GM20431 (cell line): ENCODE measurements at regions not wholly inside any gene's neighbourhood (a gene's known extent, or its start where the extent isn't known, plus 50 kb on each side); places are given as distances from the start of the nearest gene placed in this dataset.

ENCODE experiments used
- in situ Hi-C: fragments of 300-500 bp; cut with MseI, MboI; formaldehyde crosslinking; loops from one replicate; pipeline ENCODE4 v1.15.0; 2020; ENCODE audit warnings: low sequenced_read_pairs; ENCODE audit not compliant: unreplicated experiment

DNA sequence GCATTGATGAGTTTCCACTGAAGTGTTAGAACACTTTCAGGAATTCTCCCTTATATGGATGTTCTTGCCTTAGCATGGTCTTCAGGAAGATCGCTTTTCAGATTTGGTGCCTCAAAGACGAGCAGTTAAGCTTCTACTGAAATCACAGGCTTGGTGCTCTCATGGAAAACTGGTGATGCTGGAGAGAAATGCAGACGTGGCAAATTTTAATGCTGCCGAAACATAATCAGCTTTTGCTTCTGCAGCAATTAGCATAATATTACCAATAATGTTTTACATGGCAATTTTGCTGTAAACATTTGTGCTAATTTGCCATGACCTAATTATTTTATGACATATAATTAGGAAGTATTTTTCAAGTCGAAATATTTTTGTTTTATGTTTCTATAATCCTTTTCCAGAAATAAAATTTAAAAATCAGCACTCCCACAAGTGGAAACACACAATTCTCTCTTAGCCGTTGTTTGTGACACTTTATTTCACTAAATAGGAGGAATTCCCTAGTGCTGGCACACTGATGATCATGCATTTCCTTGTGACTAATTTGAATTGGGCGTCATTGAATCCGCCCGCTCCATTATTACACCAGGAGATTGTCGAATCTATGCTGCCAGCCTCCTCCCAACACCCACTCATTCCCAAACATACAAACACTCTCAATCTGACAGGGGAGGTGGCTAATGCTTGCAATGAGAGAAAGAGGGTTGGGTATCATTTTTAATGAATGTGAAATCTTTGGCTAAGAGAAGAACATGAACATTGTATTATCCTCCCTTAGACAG, 506.8 kb upstream of the PPP2R3A start:
- in situ Hi-C loops: no loop called here

DNA sequence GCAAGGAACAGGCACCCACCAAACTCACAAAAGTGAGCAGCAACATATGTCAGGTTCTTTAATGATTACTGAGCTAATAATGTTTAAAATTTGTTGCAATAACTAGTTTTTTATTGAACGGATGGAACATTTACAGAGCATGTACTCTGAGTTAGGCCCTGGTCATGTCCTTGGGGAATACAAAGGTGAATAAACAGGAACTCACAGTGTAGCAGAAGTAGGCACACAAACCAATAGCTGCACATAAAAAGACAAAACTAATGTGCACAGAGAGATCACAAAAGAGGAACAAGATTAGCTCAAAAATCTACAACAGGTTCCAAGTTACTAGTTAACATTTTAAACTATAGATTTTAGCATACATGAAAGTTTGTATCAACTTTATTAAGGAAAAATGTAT, 505.3 kb upstream of the PPP2R3A start:
- in situ Hi-C loops: no loop called here

DNA sequence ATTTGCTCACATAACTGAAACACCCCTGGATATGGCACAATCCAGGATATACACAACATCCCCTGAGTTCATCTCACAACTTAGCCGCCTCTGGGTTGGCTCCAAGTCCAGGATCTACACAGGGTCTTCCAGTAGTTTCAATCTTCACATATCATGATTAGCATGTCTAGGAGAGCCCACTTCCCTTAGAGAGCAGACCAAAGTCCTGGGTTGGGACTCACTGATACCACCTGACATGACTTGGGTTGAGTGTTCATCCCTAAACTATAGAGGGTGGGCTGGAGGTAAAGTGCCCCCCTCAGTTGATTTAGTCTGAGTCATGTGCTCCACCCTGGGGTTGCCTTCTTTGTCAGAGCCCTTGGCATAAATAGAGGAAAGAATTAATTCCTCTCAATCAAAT, 493.6 kb upstream of the PPP2R3A start:
- in situ Hi-C loops: no loop called here

DNA sequence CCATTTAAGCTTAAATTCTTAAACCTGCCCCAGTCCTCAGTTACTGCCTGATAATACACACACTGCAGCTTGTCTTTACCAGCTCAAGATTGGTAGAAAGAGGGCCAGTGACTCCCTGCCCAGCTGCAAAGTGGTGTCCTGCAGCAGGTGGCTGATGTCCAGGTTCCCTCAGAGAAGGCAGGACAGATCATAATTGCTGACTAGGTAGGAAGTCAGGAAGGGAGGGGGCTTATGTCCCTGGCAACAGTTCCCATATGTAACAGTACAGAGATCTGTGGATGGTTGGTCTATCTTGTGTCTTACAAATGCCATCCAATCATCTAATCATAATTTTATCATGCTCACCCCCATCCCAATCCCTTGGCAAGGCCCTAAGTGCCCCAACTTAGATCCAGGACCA, 492.1 kb upstream of the PPP2R3A start:
- in situ Hi-C loops: no loop called here

DNA sequence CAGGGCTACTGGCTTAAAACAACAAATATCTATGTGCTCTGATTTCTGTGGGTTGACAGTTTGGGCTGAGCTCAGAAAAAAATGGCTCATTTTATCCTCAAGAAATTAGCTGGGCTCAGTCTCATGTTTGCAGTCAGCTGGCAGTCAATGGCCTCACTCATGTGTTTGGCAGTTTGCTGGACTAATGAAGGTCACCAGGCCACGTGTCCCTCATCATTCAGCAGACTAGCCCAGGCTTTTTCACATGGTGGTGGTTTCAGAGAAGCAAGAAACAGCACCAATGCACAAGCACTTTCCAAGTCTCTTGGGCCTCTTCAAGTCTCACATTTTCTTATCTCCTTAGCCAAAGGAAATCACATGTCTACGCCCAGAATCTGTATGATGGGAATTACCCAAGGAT, 478.3 kb upstream of the PPP2R3A start:
- in situ Hi-C loops: no loop called here

DNA sequence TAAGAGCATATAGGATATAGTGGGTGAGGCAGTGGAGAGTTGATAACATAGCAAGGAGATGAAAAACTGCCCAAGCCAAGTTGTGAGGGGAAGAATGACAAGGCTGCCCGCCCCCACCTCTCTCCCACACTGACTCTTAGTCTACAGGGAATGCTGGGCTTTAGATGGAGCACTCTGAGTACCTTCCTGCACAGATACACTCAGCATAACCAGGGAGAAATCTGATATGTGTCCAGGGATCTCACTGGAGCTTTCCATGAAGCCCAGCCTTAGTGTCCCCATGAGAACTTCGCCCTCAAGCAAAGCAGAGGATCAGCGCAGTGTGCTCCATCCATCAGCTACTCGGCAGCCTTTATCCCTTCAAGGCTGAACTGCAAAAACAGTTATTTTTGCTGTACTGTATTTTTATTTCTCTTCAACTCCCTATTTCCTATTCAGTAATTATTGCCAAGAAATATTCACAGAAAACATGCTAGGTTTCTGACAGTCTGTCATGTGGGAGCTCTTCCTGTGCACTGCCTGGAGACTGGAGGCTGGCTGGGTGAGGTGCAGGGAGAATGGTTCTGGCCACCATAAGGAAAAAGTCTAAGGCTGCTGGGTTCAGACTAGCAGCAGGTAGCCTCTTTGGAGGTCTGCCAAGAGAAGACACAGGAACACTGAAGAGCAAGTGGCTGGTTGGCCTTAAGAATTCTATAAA, 475.2 kb upstream of the PPP2R3A start:
- in situ Hi-C loops: no loop called here

DNA sequence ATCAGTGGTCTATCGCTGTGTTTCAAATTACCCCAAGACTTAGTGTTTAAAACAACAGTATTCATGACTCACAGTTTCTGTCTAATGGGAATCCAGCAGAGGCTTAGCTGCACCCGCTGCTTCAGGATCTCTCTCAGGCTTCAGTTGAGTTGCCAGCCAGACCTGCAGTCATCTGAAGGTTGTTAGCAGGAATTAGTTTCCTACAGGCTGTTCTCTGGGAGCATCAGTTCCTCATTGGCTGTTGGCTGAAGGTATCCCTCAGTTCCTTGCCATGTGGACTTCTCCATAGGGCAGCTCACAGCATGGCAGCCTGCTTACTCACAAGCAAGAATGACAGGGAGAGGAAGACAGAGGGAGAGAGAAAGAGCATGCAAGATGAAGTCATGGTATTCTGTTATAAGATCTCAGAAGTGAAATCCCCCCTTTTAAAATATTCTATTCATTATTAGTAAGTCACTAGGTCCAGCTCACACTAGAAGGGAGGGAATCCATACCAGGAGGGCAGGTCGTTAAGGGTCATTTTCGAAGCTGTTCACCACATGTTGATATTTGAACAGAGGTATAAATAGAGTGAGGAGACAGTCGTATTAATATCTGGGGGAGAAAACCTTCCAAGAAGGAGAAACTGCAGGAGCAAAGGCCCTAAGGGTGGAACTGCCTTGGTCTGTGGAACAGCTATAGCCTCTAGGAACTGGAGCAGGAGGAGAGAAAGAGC, 473.9 kb upstream of the PPP2R3A start:
- in situ Hi-C loops: no loop called here

DNA sequence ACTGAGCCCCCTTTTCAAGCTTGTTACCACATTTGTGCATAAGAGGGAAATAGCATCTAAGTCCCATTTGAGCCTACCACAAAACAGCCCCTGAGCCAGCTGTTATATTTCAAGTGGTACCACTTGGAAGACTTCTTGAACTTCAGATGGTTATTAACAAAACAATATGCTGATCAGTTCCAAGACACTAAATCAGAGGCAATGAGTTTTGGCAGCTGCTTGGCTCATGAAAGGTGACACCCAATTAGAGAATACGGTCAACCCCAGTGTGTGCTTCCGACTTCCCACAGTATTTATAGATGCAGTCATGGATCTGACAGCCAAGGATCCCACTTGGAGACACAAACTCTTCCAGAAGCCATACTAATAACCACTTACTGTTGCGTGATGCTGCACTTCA, 469.6 kb upstream of the PPP2R3A start:
- in situ Hi-C loops: no loop called here

DNA sequence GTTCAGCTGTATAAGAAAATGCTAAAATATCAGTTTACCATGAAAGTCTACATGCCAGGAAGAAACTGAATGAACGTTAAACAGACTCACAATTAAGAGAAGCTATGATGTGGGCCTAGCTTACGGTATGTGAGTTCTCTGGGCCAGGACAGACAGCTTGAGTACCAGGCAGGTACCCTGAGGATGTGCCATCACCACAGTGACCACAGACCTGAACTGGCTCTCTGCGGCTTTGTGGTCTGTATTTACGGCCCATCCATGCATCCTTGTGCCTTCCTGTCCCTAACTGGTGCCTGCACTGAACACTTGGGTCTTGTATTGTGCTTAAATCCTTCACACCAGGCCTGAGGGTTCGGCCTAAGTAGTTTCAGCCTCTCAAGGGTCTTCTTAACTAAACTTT, 467.5 kb upstream of the PPP2R3A start:
- in situ Hi-C loops: no loop called here

DNA sequence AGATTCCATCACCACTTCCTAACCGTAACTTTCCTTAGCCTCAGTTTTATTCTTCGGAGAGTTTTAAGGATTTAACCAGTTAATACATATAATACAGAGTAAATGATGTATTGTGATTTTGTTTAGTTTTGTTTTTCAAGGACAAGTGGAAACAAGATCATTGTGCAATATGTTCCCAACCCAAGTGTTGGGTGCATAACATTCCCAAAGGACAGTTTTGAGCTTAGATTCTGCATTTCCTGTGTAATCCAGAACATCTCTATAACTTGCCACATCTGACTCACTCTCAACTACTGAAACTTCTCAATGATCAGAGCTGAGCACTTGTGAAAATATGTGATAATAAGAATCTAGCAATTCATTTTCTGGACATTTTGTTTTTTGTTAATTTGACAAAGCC, 466.1 kb upstream of the PPP2R3A start:
- in situ Hi-C loops: no loop called here

DNA sequence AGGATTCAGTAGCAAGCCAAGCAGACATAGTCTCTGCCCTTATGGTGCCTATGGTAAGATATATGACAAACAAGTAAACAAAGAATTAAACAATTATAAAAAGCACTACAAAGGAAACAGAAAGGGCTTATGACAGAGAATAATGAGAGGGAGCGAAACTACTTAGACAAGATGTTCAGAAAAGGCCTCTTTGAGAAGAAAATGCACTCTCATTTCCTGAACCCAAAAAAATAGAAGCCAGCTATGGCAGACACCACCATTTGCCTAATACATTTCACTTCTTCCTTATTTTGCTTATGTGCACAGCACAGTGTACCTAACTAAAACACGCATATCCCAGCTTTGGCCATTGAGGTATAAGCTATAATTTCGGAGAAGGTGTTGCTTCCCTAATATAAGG, 465.5 kb upstream of the PPP2R3A start:
- in situ Hi-C loops: loop anchor here (25.0 kb wide), 1 partner anchor 738 kb away; no protein-coding TSS in a partner anchor

DNA sequence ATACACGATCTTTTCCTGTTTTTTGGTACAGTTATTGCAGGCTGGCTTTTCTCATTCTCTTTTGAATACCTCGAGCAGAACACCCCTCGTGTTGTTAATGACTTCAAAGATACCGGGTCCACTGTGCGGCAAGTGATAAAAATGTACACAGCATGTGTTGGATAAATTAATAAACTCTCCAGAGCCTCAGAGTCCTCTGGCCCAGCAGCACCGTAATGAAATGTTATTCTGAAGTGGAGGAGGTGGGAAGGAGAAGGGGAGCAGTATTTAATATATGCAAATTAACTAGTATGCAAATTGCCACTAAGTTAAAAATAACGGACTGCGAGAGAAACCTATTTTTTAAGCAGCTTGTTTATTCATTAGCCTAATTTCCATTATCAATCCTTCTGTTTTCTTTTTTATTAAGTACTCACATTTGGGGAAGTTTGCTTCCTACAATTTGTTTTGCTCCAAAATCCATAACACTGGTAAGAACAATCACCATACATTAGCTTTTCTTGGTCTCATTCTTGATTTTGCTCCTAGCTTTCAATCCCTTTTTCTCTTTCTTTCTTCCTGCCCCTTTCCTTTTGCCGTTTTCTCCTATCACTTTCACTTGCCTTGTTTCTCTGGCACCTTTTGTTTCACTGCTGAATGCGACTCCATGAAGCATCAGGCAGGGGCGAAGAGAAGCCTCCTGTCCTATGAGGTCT, 462.3 kb upstream of the PPP2R3A start:
- in situ Hi-C loops: loop anchor here (25.0 kb wide), 1 partner anchor 741 kb away; no protein-coding TSS in a partner anchor

DNA sequence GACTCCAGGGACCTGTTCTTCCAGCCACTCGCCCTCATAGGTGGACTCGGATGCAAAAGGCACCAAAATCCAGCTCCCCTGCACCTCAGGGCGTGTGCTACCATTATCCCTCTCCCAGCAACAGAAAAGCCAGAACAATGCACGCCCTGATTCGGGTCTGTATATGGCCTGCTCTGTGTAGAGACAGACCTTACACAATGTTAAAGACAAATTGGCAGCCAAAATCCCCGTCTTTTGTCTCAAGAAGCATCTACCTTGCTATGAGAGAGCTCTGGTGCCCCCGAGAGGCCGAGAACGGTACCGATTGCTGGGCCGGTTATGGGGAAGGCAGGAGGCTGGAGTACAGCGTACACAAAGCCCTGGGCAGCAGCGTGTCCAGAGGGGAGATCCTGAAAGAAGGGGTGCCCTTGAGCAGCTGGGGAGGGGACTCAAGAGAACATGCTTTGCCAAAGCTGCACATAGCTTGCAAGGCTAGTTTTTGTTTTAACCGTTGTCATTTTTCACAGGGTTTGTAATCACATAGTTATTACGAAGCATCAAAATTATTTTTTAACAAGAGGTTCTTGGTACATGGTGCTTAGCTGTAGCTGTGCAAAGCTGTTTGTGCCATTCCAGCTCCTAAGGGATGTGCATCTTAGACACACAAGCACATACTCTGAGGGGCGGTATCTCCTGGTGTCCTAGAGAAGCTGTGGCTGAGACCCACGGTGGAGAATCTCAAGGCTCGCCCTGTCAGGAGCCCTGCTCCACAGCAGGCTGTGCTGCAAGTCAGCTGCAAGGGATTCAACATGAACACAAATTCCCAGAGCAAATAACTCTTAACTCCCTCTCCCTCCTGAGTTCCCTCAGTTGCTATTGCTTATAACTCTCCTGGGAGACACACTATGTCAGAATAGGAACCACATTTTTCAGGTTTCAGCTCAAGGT, 461.5 kb upstream of the PPP2R3A start:
- in situ Hi-C loops: loop anchor here (25.0 kb wide), 1 partner anchor 742 kb away; no protein-coding TSS in a partner anchor

DNA sequence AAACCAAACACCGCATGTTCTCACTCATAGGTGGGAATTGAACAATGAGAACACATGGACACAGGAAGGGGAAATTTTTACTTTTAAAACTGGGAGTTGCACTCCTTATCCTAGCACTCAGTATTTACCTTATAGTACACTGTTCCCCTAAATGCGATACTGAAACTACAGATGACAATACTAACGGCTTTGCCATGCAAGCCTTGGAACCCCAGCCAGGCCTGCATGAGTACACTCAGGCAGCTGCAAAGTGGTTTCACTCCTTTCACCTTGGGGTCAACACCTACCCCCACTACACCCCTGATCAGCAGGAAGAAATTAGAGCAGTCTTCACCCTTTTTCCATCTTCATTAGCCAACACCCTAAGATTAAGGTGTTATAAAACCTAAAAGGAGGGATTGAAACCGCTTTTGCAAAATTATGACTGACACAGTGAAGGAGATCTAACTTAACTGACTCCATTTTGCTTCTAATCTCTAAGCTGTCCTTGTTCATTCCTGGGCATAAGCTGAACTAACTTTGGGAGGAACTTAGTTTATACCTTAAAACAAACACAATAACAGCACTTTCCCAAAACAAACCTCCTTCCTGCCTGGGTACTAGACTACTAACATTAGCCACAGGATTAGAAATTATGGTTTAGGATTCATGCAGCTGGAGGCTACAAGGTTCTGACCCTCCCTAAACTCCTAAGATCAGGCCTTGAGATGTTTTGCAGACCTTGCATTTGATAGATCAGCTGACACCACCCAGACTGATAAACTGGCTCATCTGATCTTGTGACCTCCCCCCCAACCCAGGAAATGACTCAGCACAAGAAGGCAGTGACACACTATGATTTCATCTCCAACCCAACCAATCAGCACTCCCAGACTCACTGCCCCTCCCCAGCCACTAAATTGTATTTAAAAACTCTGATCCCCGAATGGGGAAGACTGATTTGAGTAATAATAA, 452.1 kb upstream of the PPP2R3A start:
- in situ Hi-C loops: loop anchor here (25.0 kb wide), 1 partner anchor 751 kb away; no protein-coding TSS in a partner anchor

DNA sequence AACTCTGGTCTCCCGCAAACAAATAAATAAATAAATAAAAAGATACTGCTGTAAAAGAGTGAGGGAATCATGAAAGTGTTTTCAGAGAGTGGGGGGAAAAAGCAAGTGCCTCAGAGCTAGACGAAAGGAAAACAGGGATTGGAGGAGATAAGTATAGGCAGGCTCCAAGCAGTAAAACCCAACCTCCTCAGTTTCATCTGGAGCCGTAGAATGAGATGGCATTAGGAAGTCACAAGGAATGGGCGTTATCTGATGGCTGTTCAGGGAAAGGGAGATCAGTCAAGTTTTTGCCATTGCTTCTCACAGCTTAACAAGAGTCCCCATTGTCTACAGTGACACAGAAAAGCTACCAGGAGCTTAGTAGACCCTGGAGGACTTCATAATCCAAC, 451.5 kb upstream of the PPP2R3A start:
- in situ Hi-C loops: loop anchor here (25.0 kb wide), 1 partner anchor 752 kb away; no protein-coding TSS in a partner anchor

DNA sequence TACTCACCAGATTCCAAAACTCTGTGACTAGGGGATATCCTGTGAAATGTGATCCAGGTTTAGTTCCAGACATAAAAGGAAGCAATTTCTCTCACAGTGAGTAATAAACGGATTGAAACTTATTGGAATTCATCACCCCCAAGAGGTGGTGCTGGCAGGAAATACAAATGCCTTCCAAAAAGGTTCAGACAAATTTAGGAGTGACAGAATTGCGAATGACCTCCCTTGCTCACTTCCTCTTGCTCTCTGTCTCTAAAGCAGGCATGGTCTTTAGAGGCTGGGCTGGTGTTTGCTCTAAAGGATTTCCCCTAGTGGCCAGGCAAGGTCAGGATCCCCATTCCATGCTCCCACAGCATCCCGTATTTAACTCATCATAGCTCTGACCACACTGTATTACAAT, 449.4 kb upstream of the PPP2R3A start:
- in situ Hi-C loops: loop anchor here (25.0 kb wide), 1 partner anchor 754 kb away; no protein-coding TSS in a partner anchor

DNA sequence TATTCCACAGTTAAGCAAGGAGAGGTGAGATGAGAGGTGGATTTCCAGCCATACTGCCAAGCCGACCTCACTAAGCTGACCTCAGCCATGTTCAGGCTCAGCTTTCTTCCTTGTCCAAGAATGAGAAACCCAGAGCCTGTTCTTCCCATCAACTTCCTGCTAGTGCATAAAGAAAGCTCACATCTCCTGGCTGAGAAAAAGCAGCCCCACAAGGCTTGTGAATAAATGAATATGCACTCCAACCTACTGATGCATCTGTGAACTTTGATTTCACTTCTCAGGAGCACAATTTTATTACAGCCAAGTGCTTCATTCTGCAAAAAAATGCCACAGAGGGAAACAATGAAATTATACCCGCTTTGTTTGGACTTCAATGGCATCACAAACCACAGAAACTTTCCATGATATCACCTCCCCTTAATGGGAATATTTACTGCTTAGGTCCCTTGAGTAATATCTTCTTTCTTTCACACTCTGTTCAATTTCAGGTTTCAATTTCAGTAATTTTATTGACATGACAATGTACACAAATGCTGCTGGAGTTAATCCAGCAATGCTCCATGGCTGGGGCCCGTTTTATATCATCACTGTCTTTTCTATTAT, 437.0 kb upstream of the PPP2R3A start:
- in situ Hi-C loops: no loop called here

DNA sequence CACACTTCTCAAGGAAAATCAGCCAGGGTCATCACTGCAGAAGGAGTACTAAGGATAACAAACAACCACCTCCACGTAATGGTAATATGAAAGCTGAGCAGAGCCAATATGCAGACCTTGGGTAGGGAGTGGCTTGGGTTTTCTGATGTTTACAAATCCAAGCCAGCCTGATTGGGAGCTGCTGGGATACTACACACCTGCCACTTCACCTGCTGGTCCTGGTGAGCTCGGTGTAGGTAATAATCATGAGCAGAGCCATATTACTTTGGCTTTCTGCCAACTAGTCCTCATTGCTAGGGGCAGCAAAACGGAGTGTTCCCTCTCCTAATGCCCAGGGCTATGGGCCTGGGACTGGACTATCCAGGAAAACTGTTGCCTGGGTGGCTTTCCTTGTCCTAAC, 433.5 kb upstream of the PPP2R3A start:
- in situ Hi-C loops: no loop called here
